HCT116 (cell line): ENCODE measurements at regions not wholly inside any gene's neighbourhood (a gene's known extent, or its start where the extent isn't known, plus 50 kb on each side); places are given as distances from the start of the nearest gene placed in this dataset.

ENCODE experiments used
- POLR2AphosphoS5 ChIP-seq: IDR thresholded peaks from 2 replicates; pipeline ENCODE4 v1.6.1; 2011; ENCODE audit warnings: mild to moderate bottlenecking, low read depth, low read length, moderate library complexity
- TF ChIP-seq, protein P1 (sequence below), 3 experiments: fragments of 200-600 bp in 1 of 3; sonication (generic) in 1 of 3; IDR thresholded peaks in 2 of 3; conservative IDR thresholded peaks in 1 of 3; 2 replicates each; pipeline ENCODE4 v1.5.1; 2012 to 2017; ENCODE audit warnings: low read depth in 2 of 3, low read length in 2 of 3, antibody characterized with exemption in 1 of 3, borderline replicate concordance in 1 of 3, control low read depth in 1 of 3, mild to moderate bottlenecking in 1 of 3, mixed read lengths in 1 of 3, mixed run types in 1 of 3, moderate library complexity in 1 of 3; ENCODE audit not compliant: insufficient read depth in 1 of 3

DNA sequence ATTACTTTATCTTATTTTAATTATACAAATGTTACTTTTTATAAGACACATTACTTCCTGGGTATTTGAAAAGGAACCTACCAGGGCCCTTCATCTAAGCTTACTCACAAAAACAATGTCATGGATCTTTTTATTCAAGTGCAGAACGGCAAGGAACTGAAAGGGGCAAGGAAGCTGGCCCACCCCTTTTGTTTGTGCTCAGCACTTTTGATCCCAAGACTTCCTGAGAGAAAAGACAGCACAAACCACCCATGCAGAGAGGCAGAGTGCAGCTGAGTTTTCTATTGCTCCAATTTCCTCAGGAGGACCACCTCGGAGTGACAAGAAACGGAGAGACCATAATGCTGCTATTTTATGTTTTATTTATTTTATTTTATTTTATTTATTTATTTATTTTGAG is 232.0 kb upstream of the NRP1 start:
- TF ChIP-seq, protein P1, sequence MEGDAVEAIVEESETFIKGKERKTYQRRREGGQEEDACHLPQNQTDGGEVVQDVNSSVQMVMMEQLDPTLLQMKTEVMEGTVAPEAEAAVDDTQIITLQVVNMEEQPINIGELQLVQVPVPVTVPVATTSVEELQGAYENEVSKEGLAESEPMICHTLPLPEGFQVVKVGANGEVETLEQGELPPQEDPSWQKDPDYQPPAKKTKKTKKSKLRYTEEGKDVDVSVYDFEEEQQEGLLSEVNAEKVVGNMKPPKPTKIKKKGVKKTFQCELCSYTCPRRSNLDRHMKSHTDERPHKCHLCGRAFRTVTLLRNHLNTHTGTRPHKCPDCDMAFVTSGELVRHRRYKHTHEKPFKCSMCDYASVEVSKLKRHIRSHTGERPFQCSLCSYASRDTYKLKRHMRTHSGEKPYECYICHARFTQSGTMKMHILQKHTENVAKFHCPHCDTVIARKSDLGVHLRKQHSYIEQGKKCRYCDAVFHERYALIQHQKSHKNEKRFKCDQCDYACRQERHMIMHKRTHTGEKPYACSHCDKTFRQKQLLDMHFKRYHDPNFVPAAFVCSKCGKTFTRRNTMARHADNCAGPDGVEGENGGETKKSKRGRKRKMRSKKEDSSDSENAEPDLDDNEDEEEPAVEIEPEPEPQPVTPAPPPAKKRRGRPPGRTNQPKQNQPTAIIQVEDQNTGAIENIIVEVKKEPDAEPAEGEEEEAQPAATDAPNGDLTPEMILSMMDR (IDR thresholded peaks at IDR 0.05 in 2 of 3, conservative IDR thresholded peaks at IDR 0.05 in 1 of 3; ENCODE audit: borderline replicate concordance in 1 of 3, insufficient read depth in 1 of 3, low read depth in 2 of 3, low read length in 2 of 3) = no peak
- no peak for TF ChIP-seq POLR2AphosphoS5
